ENCODE measurements at regions not wholly inside any gene's neighbourhood (a gene's known extent, or its start where the extent isn't known, plus 50 kb on each side); places are given as distances from the start of the nearest gene placed in this dataset.
"Not testable (repeated sequence)": the region's sequence is repeated elsewhere in the genome, so short reads cannot be mapped to it uniquely, and the experiment has no call there.

DNA sequence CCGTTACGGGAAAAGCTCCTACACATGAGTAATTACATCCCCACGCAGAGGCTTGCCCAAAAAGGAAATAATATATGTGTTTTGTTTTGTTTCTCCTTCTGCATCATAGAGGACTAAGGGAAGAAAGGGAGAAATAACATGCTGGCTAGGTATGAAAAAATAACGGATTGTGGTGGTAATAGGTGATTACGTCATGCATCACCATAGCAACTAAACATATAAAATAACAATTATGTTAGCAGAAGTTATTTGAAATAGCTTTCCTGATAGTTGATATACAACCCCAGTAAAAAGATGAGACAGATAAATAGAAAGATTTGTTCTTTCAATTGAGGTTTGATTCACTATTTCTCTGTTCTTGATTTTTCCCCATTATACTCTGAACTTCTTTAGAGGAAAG is 518.0 kb downstream of the ZNF516 start:
- DNase-seq, result no peak

DNA sequence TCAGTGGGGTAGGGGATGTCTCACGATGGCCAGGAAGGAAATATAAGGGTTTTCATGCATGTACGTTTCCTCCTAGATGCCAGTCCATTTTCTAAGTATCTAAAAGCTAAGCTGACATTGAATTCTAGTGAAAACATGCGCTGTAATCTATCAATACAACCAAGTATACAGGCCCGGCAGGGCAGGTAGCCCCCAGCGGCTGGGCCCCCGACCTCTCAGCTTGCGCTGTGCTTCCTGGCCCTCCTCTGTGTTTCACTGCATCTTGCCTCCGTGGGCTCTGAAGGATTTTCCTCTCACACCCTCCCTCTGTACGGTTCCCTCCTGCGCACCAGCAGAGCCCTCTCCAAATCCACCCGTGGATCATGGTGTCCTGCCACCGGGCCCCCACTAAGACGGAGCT is 524.8 kb downstream of the ZNF516 start:
- H3K4me1 Mint-ChIP-seq (ENCODE audit: low read depth in 2 of 2), result no peaks in the 10 kb centered on the region

More for the DNA sequence above, 518.0 kb downstream of the ZNF516 start:
- no peak overlapping the region for H3K4me3 Mint-ChIP-seq
- H3K36me3 Mint-ChIP-seq (ENCODE audit: insufficient read depth), result no peaks in the 10 kb centered on the region
- H3K27me3 Mint-ChIP-seq, result no peaks in the 10 kb centered on the region
- no peaks in the 10 kb centered on the region for H3K4me1 Mint-ChIP-seq (ENCODE audit: low read depth in 2 of 2)
- H3K27ac Mint-ChIP-seq, result no peak overlapping the region
- peaks cover 0 to 2% of the 10 kb centered on the region in 2 donors for H3K9me3 Mint-ChIP-seq
- ATAC-seq (replicated peaks), result no peak

DNA sequence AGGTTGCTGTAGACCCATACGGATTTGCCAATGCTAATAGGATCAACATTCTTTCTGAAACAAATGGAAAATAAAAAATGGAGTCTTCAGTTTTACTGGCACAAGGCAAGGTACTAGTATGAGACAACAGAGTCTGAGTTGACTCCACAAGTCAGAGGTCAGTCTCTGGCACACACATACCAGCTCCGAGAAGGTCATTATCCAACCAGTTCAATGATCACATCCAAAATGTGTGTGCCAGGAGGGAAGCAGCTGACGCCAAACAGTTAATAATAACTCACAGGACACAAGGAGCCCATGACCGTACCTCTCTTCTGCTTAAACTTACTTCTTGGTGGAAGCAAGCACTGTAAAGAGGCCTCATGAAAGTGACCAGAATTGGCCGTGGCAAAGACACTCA is 528.6 kb downstream of the ZNF516 start:
- no peaks in the 10 kb centered on the region for H3K9me3 Mint-ChIP-seq
- H3K27ac Mint-ChIP-seq, result no peak overlapping the region

More for the DNA sequence above, 524.8 kb downstream of the ZNF516 start:
- ATAC-seq (replicated peaks) (no peak), DNase-seq (no peak)
- Mint-ChIP-seq H3K4me3 (no peak overlapping the region), H3K27ac (no peak overlapping the region), H3K9me3 (no peaks in the 10 kb centered on the region), H3K27me3 (no peaks in the 10 kb centered on the region), H3K36me3 (ENCODE audit: insufficient read depth) (no peaks in the 10 kb centered on the region)

DNA sequence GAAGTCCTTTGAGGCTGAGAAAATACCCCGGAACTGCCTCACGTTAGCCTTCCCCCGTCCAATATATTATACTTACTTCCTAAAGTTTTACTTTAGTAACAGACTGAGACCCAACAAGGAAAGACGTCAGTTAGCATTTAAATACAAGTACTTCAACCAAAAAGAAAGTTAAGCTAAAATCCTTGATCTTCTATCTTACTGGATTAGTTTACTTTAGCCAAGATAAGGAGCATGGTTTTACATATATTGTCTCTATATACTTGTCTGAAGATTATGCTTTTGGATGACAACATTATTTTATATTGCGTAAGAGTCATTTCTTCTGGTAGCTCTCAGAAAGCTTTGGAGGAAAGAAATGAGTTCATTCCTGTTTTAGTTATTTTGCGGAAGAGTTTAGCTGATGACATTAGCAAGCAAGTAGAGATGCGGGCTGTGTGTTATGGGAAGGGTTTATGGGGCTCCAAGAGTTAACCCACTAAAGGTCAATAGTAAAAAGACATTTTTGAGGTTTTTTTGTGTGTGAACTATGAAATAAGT is 532.9 kb downstream of the ZNF516 start:
- no peaks in the 10 kb centered on the region for H3K36me3 Mint-ChIP-seq (ENCODE audit: insufficient read depth)
- H3K4me1 Mint-ChIP-seq (ENCODE audit: low read depth in 2 of 2), result no peaks in the 10 kb centered on the region
- no peaks in the 10 kb centered on the region for H3K27me3 Mint-ChIP-seq
- peaks cover 0 to 3% of the 10 kb centered on the region in 2 donors for H3K9me3 Mint-ChIP-seq
- no peak overlapping the region for H3K27ac Mint-ChIP-seq
- no peak for ATAC-seq (replicated peaks)
- DNase-seq, result no peak
- H3K4me3 Mint-ChIP-seq, result no peak overlapping the region

More for the DNA sequence above, 528.6 kb downstream of the ZNF516 start:
- ATAC-seq (replicated peaks) (no peak), DNase-seq (no peak)
- Mint-ChIP-seq H3K4me3 (no peak overlapping the region), H3K27me3 (no peaks in the 10 kb centered on the region), H3K4me1 (ENCODE audit: low read depth in 2 of 2) (no peaks in the 10 kb centered on the region), H3K36me3 (ENCODE audit: insufficient read depth) (no peaks in the 10 kb centered on the region)

DNA sequence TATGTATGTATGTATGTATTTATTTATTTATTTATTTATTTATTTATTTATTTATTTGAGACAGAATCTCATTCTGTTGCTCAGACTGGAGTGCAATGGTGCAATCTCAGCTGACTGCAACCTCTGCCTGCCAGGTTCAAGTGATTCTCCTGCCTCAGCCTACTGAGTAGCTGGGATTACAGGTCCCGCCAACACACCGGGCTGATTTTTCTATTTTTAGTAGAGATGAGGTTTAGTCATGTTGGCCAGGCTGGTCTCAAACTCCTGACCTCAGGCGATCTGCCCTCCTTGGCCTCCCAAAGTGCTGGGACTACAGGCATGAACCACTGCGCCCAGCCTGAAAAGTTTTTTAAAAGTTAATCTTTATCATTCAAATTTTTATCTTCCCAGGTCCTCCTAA is 532.9 kb upstream of the SMIM21 start:
- not testable (repeated sequence) for H3K27me3 Mint-ChIP-seq; H3K36me3 Mint-ChIP-seq (ENCODE audit: insufficient read depth); H3K4me1 Mint-ChIP-seq (ENCODE audit: low read depth in 2 of 2); DNase-seq; H3K4me3 Mint-ChIP-seq; H3K27ac Mint-ChIP-seq; ATAC-seq (replicated peaks); H3K9me3 Mint-ChIP-seq

DNA sequence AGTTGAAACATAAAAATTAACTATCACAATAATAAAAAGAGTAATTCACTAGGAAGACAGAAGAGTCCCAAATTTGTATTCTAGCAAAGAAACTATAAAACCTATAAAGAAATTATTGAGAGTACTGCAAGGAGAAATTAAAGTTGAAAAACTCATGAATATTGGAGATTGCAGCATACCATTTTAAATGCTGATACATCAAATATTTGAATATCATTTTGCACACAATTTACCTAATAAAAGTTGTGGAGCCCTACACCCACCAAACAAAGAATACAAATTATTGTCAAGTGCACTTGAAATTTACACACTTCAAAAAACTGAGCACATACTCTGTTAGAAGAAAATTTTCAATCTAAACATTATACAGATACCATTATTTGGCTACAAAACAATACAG is 531.6 kb upstream of the SMIM21 start:
- Mint-ChIP-seq H3K27ac (no peak overlapping the region), H3K27me3 (no peaks in the 10 kb centered on the region), H3K4me3 (no peak overlapping the region), H3K9me3 (peaks cover 0 to 5% of the 10 kb centered on the region in 2 donors), H3K36me3 (ENCODE audit: insufficient read depth) (no peaks in the 10 kb centered on the region), H3K4me1 (ENCODE audit: low read depth in 2 of 2) (no peaks in the 10 kb centered on the region)
- DNase-seq (no peak), ATAC-seq (replicated peaks) (no peak)

DNA sequence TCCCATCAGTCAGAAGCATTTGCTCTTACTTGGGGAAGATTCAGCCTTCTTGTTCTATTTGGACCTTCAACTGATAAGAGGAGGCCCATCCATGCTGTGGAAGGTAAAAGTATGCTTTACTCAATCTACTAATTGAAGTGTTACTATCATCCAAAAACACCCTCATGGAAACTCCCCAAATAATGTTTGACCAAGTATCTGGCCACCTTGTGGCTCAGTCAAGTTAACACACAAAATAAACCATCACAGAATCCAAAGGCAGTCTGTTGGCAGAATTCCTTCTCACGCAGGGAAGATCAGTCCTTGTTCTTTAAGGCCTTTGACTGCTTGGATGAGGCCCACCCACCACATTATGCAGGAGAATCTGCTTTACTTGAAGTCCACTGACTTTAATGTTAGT is 531.2 kb upstream of the SMIM21 start:
- H3K4me1 Mint-ChIP-seq (ENCODE audit: low read depth in 2 of 2), result no peaks in the 10 kb centered on the region
- no peak for ATAC-seq (replicated peaks)

DNA sequence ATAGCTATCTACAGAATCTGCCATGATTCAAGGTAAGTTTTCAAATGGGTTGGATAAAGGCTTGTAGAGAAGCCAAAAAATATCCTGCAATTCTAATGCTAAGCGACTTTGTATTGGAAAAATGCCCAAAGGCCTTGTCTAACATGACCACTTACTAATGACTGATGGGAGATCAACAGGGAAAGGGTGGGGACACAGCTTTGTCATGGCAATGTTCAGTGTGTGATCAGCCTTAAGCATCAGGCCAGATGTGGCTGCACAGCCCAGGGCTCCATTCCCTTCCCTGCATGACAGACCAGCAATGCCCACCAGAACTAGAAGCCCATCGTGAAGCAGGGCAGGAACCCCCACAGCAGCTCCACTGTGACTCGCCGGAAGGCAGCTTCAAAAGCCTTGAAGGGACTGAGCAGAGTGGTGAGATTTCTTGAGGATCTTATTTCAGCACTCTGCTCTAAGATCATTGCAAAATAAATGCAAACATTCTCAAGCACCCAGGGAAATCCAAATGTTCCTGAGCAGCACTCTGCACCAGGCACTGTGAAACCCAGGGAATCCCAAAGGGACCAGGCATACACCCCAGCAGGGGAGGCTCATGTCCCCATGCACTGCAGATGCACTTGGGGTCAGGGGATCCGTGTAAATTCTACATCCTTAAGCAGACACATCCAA is 517.9 kb upstream of the SMIM21 start:
- H3K4me3 Mint-ChIP-seq, result no peak overlapping the region
- ATAC-seq (replicated peaks) (no peak), DNase-seq (no peak)
- H3K36me3 Mint-ChIP-seq (ENCODE audit: insufficient read depth), result no peaks in the 10 kb centered on the region
- H3K4me1 Mint-ChIP-seq (ENCODE audit: low read depth in 2 of 2), result no peaks in the 10 kb centered on the region
- no peaks in the 10 kb centered on the region for H3K27me3 Mint-ChIP-seq
- no peak overlapping the region for H3K27ac Mint-ChIP-seq
- H3K9me3 Mint-ChIP-seq, result peaks cover 14% of the 10 kb centered on the region in 2 donors

More for the DNA sequence above, 531.2 kb upstream of the SMIM21 start:
- DNase-seq, result no peak
- H3K27ac Mint-ChIP-seq, result no peak overlapping the region
- H3K36me3 Mint-ChIP-seq (ENCODE audit: insufficient read depth), result no peaks in the 10 kb centered on the region
- no peaks in the 10 kb centered on the region for H3K27me3 Mint-ChIP-seq
- no peak overlapping the region for H3K4me3 Mint-ChIP-seq
- peaks cover 0 to 5% of the 10 kb centered on the region in 2 donors for H3K9me3 Mint-ChIP-seq

DNA sequence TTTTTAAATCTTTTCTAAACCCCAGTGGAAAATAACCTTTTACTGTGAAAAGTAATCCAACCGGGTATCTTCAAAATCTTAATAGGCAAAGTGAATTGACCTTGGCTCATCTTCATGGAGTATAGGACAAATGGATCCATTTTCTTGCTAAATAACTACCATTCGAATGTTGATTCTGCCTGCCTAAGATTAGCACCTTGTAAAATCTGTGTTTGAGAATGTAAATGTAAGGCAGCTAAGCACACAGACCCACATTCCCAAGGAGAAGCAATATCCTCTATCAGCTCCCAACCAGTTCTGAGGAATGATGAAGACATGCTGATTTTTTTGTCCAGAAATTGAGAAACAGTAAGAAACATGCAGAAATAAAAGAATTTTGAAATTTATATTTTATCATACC is 509.8 kb upstream of the SMIM21 start:
- Mint-ChIP-seq H3K9me3 (no peaks in the 10 kb centered on the region), H3K4me1 (ENCODE audit: low read depth in 2 of 2) (no peaks in the 10 kb centered on the region), H3K27me3 (no peaks in the 10 kb centered on the region), H3K36me3 (ENCODE audit: insufficient read depth) (no peaks in the 10 kb centered on the region), H3K27ac (no peak overlapping the region), H3K4me3 (no peak overlapping the region)
- ATAC-seq (replicated peaks), result no peak
- DNase-seq, result no peak

DNA sequence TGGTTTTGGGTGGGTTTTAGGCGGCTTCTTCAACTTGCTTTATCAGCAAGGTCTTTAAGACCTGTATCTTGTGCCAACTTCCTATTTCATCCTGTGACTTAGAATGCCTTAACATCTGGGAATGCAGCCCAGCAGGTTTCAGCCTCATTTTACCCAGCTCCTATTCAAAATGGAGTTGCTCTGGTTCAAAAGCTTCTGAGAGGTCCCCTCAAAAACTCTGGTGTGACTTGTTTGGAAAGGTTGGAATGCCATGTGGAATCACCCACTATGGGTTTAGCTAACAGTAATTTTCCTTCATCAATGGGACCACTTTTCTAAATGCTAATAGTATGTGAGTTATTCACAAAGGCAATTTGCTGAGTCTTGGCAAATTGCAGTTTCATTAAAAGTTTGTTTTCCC is 509.4 kb upstream of the SMIM21 start:
- no peak overlapping the region for H3K4me3 Mint-ChIP-seq
- H3K27me3 Mint-ChIP-seq, result no peaks in the 10 kb centered on the region
- ATAC-seq (replicated peaks), result no peak
- H3K27ac Mint-ChIP-seq, result no peak overlapping the region
- no peaks in the 10 kb centered on the region for H3K4me1 Mint-ChIP-seq (ENCODE audit: low read depth in 2 of 2)
- no peaks in the 10 kb centered on the region for H3K9me3 Mint-ChIP-seq
- DNase-seq, result no peak
- no peaks in the 10 kb centered on the region for H3K36me3 Mint-ChIP-seq (ENCODE audit: insufficient read depth)

DNA sequence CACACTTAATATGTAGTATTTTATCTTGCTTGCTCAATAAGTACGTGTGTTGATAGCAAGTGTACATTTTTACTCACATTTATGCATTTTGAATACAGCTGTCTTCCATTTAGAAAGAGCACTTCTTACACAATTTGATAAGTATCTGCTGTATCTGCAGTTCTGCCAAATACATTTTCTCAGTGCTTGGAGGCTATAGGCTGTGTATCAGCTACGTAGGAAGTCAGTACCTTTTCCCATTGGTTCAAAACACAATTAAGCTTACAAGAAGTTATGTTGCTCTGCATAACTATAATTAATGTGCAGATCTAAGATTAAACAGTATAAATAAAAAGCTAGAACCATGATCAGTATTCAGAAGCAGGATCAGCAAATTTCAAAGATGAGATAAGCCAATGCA is 503.6 kb upstream of the SMIM21 start:
- no peaks in the 10 kb centered on the region for H3K27me3 Mint-ChIP-seq
- no peak overlapping the region for H3K4me3 Mint-ChIP-seq
- H3K9me3 Mint-ChIP-seq, result no peaks in the 10 kb centered on the region
- no peak overlapping the region for H3K27ac Mint-ChIP-seq
- DNase-seq, result no peak
- no peaks in the 10 kb centered on the region for H3K4me1 Mint-ChIP-seq (ENCODE audit: low read depth in 2 of 2)
- ATAC-seq (replicated peaks), result no peak
- no peaks in the 10 kb centered on the region for H3K36me3 Mint-ChIP-seq (ENCODE audit: insufficient read depth)

DNA sequence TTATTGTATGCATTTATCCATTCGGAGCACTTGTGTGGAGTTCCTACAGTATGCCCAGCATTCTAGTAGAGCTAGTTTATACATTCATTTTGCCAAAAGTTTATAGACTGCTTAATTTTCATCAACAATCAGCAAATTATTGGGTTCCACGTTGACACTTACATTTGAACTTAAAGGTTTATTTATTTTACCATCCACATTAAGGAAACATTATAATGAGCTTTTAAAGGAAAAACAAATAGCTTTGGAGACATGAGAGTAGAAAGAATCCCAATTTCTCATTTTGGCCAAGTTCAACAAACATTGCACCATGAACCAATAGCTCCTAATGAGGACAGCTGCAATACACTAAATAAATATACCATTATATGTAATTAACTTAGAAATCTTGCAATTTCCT is 501.2 kb upstream of the SMIM21 start:
- Mint-ChIP-seq H3K4me1 (ENCODE audit: low read depth in 2 of 2) (no peaks in the 10 kb centered on the region), H3K4me3 (no peak overlapping the region), H3K36me3 (ENCODE audit: insufficient read depth) (no peaks in the 10 kb centered on the region), H3K9me3 (no peaks in the 10 kb centered on the region), H3K27ac (no peak overlapping the region), H3K27me3 (no peaks in the 10 kb centered on the region)
- DNase-seq (no peak), ATAC-seq (replicated peaks) (no peak)

DNA sequence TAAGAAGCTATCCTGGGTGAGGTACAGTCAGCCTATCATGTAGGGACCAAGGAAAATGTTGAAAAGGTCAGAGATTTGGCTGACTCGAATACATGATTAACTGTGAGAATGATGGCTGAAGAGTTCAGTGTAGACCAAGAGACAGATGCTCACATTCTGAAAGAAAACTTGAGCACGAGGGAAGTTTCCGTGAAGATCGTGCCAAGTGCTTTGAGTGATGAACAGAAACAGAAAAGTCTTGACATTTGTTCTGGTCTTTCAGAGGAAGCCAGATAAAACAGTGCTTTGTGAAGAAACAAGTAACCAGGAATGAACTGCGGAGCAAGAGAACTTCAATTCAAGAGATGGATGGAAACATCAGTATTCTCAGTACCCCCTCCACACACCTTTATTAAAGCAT is 500.3 kb upstream of the SMIM21 start:
- H3K4me3 Mint-ChIP-seq, result no peak overlapping the region
- H3K36me3 Mint-ChIP-seq (ENCODE audit: insufficient read depth), result no peaks in the 10 kb centered on the region
- no peak overlapping the region for H3K27ac Mint-ChIP-seq
- DNase-seq, result no peak
- H3K9me3 Mint-ChIP-seq, result peaks cover 0 to 4% of the 10 kb centered on the region in 2 donors
- no peaks in the 10 kb centered on the region for H3K27me3 Mint-ChIP-seq
- ATAC-seq (replicated peaks), result no peak
- H3K4me1 Mint-ChIP-seq (ENCODE audit: low read depth in 2 of 2), result no peaks in the 10 kb centered on the region

DNA sequence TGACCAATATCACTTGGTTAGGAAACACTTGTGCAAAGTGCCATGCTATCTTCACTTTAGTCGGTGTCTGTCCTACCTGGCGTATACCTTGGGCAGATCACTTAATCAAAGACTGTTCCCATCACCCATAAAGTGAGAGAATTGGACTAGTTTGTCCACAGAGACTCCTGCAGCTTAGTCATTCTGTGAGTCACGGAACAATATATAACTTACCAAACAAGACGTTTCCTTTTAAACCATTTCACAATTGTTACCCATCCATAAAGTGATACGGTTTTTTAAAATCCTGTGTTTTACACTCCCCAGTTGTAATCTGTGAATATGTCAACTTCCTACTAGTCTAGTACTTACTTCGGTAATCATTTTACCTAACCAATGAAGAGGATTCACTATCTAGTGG is 499.3 kb upstream of the SMIM21 start:
- peaks cover 0 to 10% of the 10 kb centered on the region in 2 donors for H3K9me3 Mint-ChIP-seq
- no peaks in the 10 kb centered on the region for H3K4me1 Mint-ChIP-seq (ENCODE audit: low read depth in 2 of 2)
- H3K4me3 Mint-ChIP-seq, result no peak overlapping the region
- ATAC-seq (replicated peaks) (no peak), DNase-seq (no peak)
- no peak overlapping the region for H3K27ac Mint-ChIP-seq
- no peaks in the 10 kb centered on the region for H3K27me3 Mint-ChIP-seq
- no peaks in the 10 kb centered on the region for H3K36me3 Mint-ChIP-seq (ENCODE audit: insufficient read depth)

Measured in effector memory CD8-positive, alpha-beta T cell (primary cell).